Sciatic nerve (tissue), 2 donors: ENCODE measurements at regions not wholly inside any gene's neighbourhood (a gene's known extent, or its start where the extent isn't known, plus 50 kb on each side); places are given as distances from the start of the nearest gene placed in this dataset.
A peak's percentile ranks its signal among the peaks of the same experiment; 100 is the strongest.

ENCODE experiments used
- ATAC-seq: fragments of 200-7000 bp; cut with Tn5 transposase; one replicate; pipeline ENCODE4 v1.9.1; 2020; ENCODE audit warnings: mild to moderate bottlenecking, moderate library complexity
- DNase-seq: peaks from one replicate; pipeline ENCODE4 v3.0.0-alpha.2; 2020; ENCODE audit warnings: low spot score
- intact Hi-C: fragments of 100-400 bp; cut with DNase I; formaldehyde crosslinking; loops from one replicate; pipeline ENCODE4 v1.14.2; 2022
- donor health status: DM: no; HTN: no; CAD: no.
- donor health status: DM: no; HTN: no; CAD: no.

- no peak for ATAC-seq
- DNase-seq, result peak; percentile 38
- intact Hi-C loops, result no loop called here
Observed at GRCh38 chr22:44583061-44583760, 85.2 kb upstream of the RTL6 start.

GRCh38 chr22:44582016-44582415 lies 84.0 kb upstream of the RTL6 start:
- DNase-seq (peak; percentile 42), ATAC-seq (no peak)
- intact Hi-C loops, result no loop called here

GRCh38 chr22:44581096-44581435 lies 83.0 kb upstream of the RTL6 start:
- DNase-seq, result peak; percentile 42
- intact Hi-C loops, result no loop called here
- no peak for ATAC-seq

- DNase-seq (peak; percentile 30), ATAC-seq (no peak)
- intact Hi-C loops, result no loop called here
Observed at GRCh38 chr22:44580176-44581095, 82.4 kb upstream of the RTL6 start.

DNA sequence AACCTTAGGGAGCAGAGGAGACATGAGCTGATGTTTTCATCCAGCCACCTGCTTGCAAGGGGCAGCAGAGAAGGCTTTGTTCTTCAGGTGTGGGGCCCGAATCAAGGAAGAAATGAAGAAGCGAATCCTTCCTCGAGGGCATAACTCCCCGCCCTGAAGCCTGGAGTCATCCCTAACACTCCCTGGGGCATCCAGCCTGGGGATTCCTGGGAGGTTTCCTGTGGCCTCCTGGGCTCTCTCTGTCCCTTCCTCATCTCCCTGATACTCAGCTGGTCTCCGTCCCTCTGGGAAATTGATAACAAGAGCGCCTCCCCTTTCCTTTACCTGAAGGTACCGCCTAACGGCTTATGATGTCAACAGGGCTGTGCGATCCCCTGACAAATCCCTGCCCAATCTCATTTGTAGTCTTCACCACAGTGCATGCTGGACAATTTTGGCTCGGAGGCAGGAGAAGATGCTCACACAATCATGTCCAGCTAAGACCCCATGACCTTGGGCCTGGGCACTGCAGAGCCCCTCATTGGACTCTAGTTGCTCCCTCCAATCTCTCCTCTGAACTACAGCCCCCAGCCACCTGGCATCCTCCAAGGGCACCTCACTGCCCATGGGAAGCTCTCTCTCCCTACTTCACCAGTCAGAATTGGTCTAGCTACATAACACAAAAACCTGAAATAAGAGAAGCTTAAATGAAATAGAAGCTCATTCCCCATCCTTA lies 80.6 kb upstream of the RTL6 start:
- DNase-seq, result peak; percentile 10
- no peak for ATAC-seq
- intact Hi-C loops, result no loop called here

DNA sequence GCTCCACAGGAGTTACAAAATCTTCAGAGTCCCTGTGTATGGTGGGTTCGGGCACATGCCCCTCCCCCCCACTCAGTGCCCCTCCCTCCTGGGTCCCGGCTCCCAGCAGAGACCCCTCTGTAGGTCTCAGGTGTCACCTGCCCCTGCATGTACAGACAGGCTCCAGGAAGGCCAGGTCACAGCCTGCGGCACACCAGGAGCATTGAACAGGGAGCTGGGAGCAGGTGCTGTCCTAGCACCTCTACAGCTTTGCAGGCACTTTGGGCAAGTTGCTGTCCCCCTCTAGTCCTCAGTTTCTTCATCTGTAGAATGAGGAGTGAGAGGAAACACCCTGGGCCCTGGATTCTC lies 80.1 kb upstream of the RTL6 start:
- DNase-seq (no peak), ATAC-seq (no peak)
- intact Hi-C loops, result no loop called here

- intact Hi-C loops, result no loop called here
- DNase-seq, result peak; percentile 28
Observed at GRCh38 chr22:44577391-44578109, 79.5 kb upstream of the RTL6 start.

GRCh38 chr22:44576311-44577260 lies 78.6 kb upstream of the RTL6 start:
- peak; percentile 39 for DNase-seq
- intact Hi-C loops, result no loop called here
- no peak for ATAC-seq

More at GRCh38 chr22:44577391-44578109, 79.5 kb upstream of the RTL6 start:
- no peak for ATAC-seq

GRCh38 chr22:44575381-44576268 lies 77.6 kb upstream of the RTL6 start:
- ATAC-seq (no peak), DNase-seq (peak; percentile 18)
- intact Hi-C loops, result no loop called here

DNA sequence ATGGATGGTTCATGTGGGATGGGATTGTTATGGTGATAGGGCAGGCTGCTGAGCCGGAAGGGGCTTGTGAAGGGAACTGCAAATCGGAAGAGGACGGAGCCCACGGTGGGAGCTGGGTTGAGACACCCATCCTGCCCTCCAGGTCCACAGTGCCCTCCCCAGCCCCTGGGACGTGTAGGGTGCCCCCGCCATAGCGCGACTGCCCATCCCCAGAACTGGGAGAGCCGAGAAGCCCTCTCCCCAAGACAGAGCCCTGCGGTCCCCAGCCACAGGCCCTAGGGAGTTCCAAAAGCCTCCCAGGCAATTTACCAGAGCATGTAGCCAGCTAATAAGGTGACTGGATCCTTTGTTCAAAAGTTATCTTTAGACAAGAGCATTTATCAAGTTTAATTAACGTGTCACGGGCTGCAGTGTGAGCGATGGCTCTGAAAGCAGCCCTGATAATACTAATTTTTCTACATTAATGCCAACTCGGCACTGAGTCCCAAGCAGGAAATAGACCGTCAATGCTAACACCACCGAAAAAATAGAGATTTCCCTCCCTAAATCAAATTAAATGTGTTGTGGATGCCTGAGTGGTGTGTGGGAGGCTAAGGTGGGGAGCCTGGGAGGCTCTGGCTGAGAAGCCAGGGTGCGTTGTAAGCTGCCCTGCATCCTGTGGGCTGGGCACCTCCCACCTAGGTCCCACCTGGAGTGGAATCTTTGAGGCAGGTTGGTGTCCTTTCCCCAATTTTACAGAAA lies 76.8 kb upstream of the RTL6 start:
- intact Hi-C loops, result no loop called here
- peak; percentile 32 for DNase-seq
- ATAC-seq, result no peak

GRCh38 chr22:44574057-44574639 lies 76.1 kb upstream of the RTL6 start:
- intact Hi-C loops, result no loop called here
- ATAC-seq (peak; percentile 50), DNase-seq (peak; percentile 50)

GRCh38 chr22:44573451-44573850 lies 75.4 kb upstream of the RTL6 start:
- no peak for ATAC-seq
- intact Hi-C loops, result no loop called here
- peak; percentile 18 for DNase-seq

DNA sequence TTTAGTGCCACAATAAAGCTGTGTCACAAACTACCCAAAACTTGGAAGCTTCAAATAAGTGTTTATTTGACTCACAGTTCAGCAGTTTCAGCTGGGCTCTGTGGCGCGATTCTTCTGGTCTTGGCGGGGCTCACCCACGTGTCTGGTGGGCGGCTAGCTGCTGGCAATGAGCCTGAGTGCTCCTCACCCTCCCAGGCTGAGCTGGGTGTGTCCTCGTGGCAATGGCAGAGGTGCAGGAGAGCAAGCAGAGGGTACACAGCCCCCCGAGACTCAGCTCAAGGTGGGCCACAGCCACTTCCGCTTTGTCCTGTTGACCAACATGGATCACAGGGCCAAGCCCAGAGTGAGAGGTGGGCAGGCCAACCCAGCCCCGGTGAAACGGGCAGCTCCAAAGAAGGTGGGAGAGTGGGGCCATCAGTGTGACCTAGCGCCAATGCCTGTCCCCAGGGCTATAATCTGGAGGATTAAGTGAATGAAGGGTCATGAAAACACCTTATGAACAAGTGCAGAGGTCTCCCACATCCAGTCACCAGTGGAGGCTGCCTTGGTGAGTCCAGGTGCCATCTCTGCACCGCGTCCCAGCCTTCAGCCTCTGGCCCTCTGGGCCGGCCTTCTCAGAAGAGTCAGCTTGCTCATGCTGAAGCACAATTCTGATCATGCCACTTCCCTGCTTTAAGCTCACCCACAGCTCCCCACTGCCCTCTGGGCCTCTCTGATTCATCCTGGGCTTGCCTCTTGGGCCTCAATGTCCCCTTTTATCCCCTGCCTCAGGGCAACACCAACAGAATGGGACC lies 74.6 kb upstream of the RTL6 start:
- DNase-seq (peak; percentile 39), ATAC-seq (peak; percentile 26)
- intact Hi-C loops, result no loop called here

DNA sequence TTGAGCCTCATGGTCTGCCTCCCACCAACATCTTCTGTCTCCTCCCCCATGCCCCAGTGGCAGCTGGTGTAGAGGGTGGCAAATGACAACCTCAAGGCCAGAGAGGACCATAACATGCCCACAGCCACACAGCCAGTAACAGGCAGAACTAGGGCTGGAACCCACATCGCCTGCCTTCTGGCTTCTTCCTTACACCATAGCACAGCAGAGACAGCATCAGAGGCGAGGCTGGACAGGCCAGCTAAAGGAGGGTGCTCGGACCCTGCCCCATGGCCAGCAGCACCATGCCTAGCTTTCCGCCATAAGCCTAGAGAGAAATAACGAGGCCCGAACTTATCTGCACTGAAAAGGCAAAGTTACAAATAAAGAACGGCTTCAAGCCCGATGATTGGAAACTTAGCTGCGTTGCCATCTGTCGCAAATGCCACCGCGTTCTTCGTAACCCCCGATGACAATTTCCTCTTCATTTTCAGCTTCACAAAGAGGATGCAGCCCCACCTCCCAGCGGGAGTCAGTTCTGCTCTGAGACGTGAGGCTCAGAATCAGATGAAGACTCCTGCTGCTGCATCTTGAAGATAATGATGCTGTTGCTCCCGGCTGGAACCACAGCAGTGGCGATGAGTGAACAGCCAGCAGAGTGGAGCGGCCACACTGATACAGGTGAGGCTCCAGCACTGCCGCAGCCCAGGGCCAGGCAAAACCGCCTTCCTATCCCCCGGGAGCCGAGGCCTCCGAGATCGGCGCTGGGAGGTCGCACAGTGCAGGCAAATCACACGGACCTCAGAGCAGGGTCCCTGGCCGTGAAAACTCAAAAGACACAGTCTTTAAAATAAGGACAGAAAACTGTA lies 73.8 kb upstream of the RTL6 start:
- DNase-seq (peak; percentile 38), ATAC-seq (no peak)
- intact Hi-C loops, result no loop called here
